GM18519 (cell line): ENCODE measurements at regions not wholly inside any gene's neighbourhood (a gene's known extent, or its start where the extent isn't known, plus 50 kb on each side); places are given as distances from the start of the nearest gene placed in this dataset.
"Not testable (repeated sequence)": the region's sequence is repeated elsewhere in the genome, so short reads cannot be mapped to it uniquely, and the experiment has no call there.

ENCODE experiments used
- ATAC-seq: cut with Tn5 transposase; IDR thresholded peaks from one replicate; pipeline ENCODE4 v1.9.1; 2021; ENCODE audit warnings: mild to moderate bottlenecking, moderate library complexity; ENCODE audit not compliant: unreplicated experiment, low FRiP score

GRCh38 chr14:86288336-86288735, 758.4 kb downstream of the FLRT2 start:
- no peak for ATAC-seq

DNA sequence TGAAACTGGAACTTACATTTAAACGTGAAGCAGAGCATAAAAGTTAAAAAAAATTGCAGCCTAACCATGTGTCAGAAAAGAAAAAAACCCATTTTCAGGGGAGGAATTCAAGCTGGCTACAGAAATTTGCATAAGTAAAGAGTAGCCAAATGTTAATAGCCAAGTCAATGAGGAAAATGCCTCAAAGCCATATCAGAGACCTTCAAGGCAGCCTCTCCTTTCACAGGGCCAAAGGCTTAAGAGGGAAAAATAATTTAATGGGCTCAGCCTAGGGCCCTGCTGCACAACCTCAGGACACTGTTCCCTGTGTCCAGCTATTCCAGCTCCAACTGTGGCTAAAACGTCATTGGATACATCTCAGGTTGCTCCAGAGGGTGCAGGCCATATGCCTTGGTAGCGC, 749.5 kb downstream of the FLRT2 start:
- ATAC-seq, result no peak

DNA sequence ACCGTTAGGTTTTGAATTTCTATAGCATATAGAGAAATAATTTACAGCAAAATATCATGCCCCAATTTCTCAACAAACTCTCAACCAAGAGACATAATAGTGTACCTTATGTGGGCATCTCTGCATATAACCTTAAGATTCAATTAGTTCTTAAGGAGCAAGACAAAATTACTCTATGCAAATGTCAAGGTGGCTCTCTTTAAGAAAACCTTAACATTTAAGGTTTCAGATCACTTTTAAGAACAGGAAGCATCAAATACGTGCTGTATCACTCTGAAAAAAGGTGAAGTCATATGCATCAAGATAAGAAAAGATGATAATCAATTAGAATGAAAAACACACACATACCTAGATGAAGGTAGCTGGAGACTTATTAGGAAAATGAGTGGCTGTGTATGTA, 728.0 kb downstream of the FLRT2 start:
- ATAC-seq, result no peak

DNA sequence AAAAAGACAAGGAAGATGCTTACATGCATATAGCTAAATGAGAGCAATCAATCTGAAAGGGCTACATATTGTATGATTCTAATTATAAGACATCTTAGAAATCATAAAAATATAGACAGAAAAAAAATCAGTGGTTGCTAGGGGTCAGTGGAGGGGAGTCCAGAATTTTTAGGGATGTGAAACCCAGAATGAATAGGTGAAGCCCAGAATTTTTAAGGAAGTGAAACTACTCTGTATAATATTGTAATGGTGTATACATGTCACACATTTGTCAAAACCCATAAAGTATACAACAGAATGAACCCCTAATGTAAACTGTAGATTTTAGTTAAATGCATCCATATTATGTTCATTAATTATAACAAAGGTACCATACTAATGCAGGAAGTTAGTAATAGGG, 713.2 kb downstream of the FLRT2 start:
- peak; percentile 95 for ATAC-seq

GRCh38 chr14:86237733-86238132, 707.8 kb downstream of the FLRT2 start:
- no peak for ATAC-seq

DNA sequence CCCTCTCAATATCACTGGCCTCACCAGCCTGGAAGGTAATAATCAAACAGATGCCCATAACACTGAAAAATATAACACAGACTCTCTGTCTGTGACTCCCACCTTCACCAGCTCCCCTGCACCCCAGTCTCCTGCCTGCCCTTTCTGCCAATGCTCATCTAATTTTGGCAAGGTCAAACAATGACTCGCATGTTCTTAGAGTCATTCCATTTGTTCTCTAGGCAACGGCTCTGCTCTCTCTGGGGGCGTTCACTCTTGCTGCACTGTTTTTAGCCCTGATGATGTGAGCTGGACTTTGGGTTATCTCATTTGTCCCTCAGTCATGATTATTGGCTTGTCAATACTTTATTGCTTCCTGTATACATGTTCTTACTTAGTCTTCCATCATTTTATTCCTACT, 691.8 kb downstream of the FLRT2 start:
- ATAC-seq, result no peak

GRCh38 chr14:86221000-86221399, 691.1 kb downstream of the FLRT2 start:
- no peak for ATAC-seq

- no peak for ATAC-seq
Measured at GRCh38 chr14:86217523-86217922, 687.6 kb downstream of the FLRT2 start.

DNA sequence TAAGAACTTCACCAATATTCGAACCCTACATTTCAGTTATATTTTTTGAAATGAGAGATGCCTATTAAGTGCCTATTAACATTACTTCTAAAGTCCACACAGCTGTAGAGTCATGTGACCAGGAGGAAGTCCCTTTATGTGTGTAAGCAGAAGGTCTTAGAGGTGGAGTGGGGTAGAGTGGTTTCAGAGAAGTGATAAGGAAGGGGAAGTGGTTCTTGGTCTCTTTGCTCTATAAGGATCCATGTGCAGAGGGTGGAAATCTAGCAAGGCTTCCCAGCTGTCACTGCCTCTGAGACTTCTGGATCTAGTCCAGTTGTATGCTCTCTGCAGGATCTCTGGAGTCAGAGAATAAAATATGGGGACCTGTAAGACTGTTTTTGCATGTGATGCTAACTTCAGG, 673.9 kb downstream of the FLRT2 start:
- ATAC-seq, result no peak

DNA sequence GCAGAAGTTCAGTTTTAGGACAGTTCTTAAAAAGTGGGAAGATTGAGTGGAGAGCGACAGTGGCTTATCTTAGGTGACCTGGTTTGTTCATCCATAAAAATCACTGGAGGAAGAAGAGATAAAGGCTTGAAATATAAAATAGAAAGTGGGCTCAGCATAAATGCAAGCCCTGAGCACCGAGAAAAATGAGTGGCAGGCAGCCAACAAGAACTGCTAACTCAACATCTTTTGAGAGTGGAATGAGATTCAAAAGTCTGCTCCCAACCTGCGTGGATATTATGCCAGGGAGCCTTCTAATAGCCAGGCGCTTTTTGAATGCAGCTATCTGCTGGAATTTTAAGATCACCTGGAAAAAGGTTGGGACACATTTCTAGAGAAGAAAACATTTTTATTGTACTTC, 666.5 kb downstream of the FLRT2 start:
- no peak for ATAC-seq

DNA sequence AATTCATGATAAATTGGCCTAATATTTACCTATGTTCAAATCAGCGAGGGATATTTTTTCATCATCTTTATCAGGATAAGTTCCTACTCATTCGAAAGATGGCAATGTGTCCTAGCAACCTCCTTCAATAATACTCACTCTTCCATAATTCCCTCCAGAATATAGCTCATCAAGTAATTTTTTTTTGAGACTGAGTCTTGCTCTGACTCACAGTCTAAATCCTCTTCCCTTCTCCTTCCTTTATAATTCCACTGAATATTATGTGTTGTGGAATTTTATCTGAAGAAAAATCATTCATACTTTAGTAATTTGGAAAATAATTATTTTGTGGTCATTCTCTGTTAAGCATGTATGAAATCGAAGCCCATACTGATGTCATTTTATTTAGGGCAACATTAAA, 663.8 kb downstream of the FLRT2 start:
- no peak for ATAC-seq

GRCh38 chr14:86179980-86180379, 650.0 kb downstream of the FLRT2 start:
- no peak for ATAC-seq

GRCh38 chr14:86168371-86168770, 638.4 kb downstream of the FLRT2 start:
- no peak for ATAC-seq

DNA sequence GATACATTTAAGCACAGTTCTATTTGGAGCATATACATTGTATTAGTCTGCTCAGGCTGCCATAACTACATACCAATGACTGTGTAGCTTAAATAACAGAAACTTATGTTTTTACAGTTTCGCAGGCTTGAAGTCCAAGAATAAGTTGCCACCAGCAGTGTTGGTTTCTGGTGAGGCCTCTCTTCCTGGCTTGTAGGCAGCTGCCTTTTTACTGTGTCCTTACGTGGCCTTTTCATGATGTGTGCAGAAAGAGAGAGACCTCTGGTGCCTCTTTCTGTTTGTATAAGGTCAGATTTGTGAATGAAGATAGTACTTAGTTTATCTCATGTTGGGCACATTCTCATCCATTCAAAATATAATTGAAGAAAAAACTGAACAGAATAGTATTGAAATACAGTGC, 636.6 kb downstream of the FLRT2 start:
- ATAC-seq, result no peak

DNA sequence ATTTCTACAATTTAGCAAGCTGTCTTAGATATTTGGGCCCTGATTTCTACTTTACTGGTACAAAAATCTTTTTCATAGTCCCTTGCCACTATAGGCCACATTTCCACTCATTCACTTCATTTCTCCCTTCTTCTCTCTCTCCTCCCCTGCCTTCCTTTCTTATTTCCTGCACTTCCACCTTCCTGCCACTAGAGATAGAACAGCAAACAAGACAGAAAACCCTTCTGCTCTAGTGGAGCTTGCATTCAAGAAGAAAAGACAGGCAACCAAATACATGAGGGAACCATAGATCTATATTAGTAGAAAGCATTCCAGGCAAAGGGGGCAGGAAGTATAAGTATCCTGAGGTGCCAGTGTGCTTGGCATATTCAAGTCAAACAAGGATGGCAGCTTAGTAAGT, 623.5 kb downstream of the FLRT2 start:
- ATAC-seq, result no peak

GRCh38 chr14:86143248-86143647, 613.3 kb downstream of the FLRT2 start:
- no peak for ATAC-seq

- ATAC-seq, result no peak
Measured at GRCh38 chr14:86141966-86142365, 612.0 kb downstream of the FLRT2 start.

- ATAC-seq, result no peak
Measured at GRCh38 chr14:86129426-86129825, 599.5 kb downstream of the FLRT2 start.

- no peak for ATAC-seq
Measured at GRCh38 chr14:86124328-86124727, 594.4 kb downstream of the FLRT2 start.

- no peak for ATAC-seq
Measured at GRCh38 chr14:86115972-86116371, 586.0 kb downstream of the FLRT2 start.

- ATAC-seq, result not testable (repeated sequence)
Measured at GRCh38 chr14:86110871-86111270, 580.9 kb downstream of the FLRT2 start.

GRCh38 chr14:86104691-86105265, 574.8 kb downstream of the FLRT2 start:
- no peak for ATAC-seq

GRCh38 chr14:86094512-86094911, 564.6 kb downstream of the FLRT2 start:
- ATAC-seq, result no peak
